Fibroblast of lung (primary cell): ENCODE measurements at regions not wholly inside any gene's neighbourhood (a gene's known extent, or its start where the extent isn't known, plus 50 kb on each side); places are given as distances from the start of the nearest gene placed in this dataset.

Experiments used
- EZH2 ChIP-seq: IDR thresholded peaks from 2 replicates; pipeline ENCODE4 v1.5.1; 2012; ENCODE audit warnings: low read length, control low read depth, mild to moderate bottlenecking; ENCODE audit errors: missing control alignments
- TF ChIP-seq, protein P1 (sequence below), 2 donors: IDR thresholded peaks in 1 of 2; conservative IDR thresholded peaks in 1 of 2; 1 replicate in 1 of 2; 2 replicates in 1 of 2; pipeline ENCODE4 v1.5.1; 2011 to 2012; ENCODE audit warnings: low read length in 2 of 2, control low read depth in 1 of 2, inconsistent platforms in 1 of 2, low read depth in 1 of 2, mild to moderate bottlenecking in 1 of 2

DNA sequence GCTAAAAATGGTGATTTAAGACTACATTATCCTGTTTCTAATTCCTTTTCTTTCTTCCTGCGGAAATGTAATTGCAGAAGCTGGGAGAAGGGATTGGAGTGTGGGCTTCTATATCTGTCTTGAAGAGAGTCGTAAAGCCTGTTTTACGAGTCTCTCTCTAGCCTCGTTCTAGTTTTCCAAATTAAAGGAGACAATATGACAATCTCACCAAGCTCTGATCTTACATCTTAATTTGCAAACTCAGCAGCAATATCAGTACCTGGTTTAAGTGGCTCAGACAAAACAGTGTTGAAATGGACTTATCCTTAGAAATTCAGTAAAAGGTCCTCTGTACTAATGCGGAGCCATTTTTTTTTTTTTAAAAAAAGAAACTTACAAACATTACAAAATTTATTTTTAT is 349.5 kb upstream of the HAND2 start:
- TF ChIP-seq, protein P1, sequence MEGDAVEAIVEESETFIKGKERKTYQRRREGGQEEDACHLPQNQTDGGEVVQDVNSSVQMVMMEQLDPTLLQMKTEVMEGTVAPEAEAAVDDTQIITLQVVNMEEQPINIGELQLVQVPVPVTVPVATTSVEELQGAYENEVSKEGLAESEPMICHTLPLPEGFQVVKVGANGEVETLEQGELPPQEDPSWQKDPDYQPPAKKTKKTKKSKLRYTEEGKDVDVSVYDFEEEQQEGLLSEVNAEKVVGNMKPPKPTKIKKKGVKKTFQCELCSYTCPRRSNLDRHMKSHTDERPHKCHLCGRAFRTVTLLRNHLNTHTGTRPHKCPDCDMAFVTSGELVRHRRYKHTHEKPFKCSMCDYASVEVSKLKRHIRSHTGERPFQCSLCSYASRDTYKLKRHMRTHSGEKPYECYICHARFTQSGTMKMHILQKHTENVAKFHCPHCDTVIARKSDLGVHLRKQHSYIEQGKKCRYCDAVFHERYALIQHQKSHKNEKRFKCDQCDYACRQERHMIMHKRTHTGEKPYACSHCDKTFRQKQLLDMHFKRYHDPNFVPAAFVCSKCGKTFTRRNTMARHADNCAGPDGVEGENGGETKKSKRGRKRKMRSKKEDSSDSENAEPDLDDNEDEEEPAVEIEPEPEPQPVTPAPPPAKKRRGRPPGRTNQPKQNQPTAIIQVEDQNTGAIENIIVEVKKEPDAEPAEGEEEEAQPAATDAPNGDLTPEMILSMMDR (conservative IDR thresholded peaks at IDR 0.05 in 1 of 2, IDR thresholded peaks at IDR 0.05 in 1 of 2; ENCODE audit: low read depth in 1 of 2, low read length in 2 of 2): no peak
- TF ChIP-seq EZH2: no peak
